ENCODE measurements at regions not wholly inside any gene's neighbourhood (a gene's known extent, or its start where the extent isn't known, plus 50 kb on each side); places are given as distances from the start of the nearest gene placed in this dataset.

DNA sequence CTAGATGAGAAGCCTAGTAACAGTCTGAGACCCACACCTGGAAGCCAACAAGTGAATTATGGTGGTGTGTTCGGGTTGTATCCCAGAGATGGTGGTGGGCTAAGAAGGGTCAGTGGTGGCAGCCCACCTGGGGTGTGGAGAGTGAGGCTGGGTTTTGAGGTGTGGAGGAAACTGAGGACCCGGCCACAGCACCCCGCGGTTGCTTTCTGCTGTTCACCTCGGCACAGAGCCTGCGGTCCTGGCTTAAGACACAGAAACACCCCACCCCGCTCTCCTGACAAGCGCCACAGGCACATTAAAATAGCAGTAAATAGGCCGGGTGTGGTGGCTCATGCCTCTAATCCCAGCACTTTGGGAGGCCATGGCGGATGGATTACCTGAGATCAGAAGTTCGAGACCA lies 395.1 kb downstream of the GLRX3 start:
- ChIA-PET POLR2A (no interaction called here), CTCF (no interaction called here)
- Histone ChIP-seq H3K4me3 (ENCODE audit: control insufficient read depth in 1 of 7, extremely low read depth in 1 of 7, insufficient read depth in 4 of 7, low read depth in 2 of 7, low read length in 6 of 7) (peak overlapping the region in 1 of 7 experiments; percentile 7), H3K36me3 (ENCODE audit: control insufficient read depth in 4 of 4, insufficient read depth in 4 of 4, low read length in 3 of 4) (no peaks in the 10 kb centered on the region), H3K4me1 (ENCODE audit: control extremely low read depth in 1 of 4, control insufficient read depth in 4 of 4, insufficient read depth in 4 of 4, low read length in 3 of 4) (no peaks in the 10 kb centered on the region), H3K9me3 (ENCODE audit: control extremely low read depth in 1 of 5, control insufficient read depth in 4 of 5, insufficient read depth in 2 of 5, low read depth in 1 of 5, low read length in 4 of 5) (peaks cover 0 to 2% (median 0%) of the 10 kb centered on the region in 5 experiments), H3K27ac (ENCODE audit: insufficient read depth in 1 of 2, low read depth in 1 of 2, low read length in 2 of 2, poor library complexity in 1 of 2, severe bottlenecking in 2 of 2) (no peak overlapping the region), H3K27me3 (replicated peaks in 2 of 5; ENCODE audit: control insufficient read depth in 4 of 5, insufficient read depth in 5 of 5, low read length in 4 of 5) (peaks cover 0 to 4% (median 0%) of the 10 kb centered on the region in 5 experiments)
- DNase-seq = no peak
- WGBS (ENCODE audit: insufficient coverage) = 88% methylated on average over 11 of the region's 11 CpGs

DNA sequence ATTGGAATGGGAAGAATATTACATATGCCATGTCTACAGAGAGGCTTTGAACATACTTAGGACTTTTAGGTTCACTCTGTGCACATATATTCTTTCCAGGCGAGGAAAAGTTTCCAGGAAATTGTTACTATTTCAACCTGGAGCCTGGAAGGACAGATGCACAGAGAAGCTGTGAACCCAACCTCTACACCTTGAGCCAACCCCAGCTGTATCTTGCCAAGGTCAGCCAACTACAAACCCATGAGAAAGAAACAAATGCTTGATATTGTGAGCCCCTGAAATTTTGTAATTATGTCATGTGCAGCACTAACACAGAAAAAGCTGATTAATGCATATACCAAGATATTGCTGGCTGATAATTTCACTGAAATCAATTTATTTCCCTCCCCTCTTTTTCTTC lies 404.9 kb downstream of the GLRX3 start:
- DNase-seq = no peak
- H3K4me1 ChIP-seq (ENCODE audit: control extremely low read depth in 1 of 4, control insufficient read depth in 4 of 4, insufficient read depth in 4 of 4, low read length in 3 of 4) = no peaks in the 10 kb centered on the region
- ChIA-PET POLR2A (no interaction called here), CTCF (no interaction called here)
- no peak overlapping the region for H3K4me3 ChIP-seq (ENCODE audit: control insufficient read depth in 1 of 7, extremely low read depth in 1 of 7, insufficient read depth in 4 of 7, low read depth in 2 of 7, low read length in 6 of 7)
- no peaks in the 10 kb centered on the region for H3K36me3 ChIP-seq (ENCODE audit: control insufficient read depth in 4 of 4, insufficient read depth in 4 of 4, low read length in 3 of 4)
- H3K9me3 ChIP-seq (ENCODE audit: control extremely low read depth in 1 of 5, control insufficient read depth in 4 of 5, insufficient read depth in 2 of 5, low read depth in 1 of 5, low read length in 4 of 5) = no peaks in the 10 kb centered on the region
- WGBS (ENCODE audit: insufficient coverage) = 88% methylated on average over 1 of the region's 1 CpG
- H3K27ac ChIP-seq (ENCODE audit: insufficient read depth in 1 of 2, low read depth in 1 of 2, low read length in 2 of 2, poor library complexity in 1 of 2, severe bottlenecking in 2 of 2) = no peak overlapping the region
- H3K27me3 ChIP-seq (replicated peaks in 2 of 5; ENCODE audit: control insufficient read depth in 4 of 5, insufficient read depth in 5 of 5, low read length in 4 of 5) = peaks cover 0 to 32% (median 10%) of the 10 kb centered on the region in 5 experiments

DNA sequence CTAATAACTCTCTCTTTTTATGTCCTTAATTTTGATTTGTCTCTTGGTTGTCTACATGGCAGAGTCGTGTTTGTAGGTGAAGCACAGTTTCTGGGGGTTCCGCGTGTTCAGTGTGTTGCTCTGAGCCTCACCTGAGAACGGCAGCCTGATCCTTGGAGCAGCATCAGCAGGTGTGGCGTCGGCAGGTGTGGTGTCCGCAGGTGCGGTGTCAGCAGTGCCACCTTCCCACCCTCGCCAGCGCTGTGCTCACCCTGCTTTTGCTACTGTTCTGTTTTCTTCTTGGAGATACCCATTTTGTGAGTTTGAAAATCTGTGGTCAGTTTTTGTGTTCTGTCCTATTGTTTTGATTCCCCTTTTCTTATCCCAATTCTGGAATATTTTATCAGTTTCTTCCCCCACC lies 406.6 kb downstream of the GLRX3 start:
- ChIA-PET POLR2A (no interaction called here), CTCF (no interaction called here)
- no peak for DNase-seq
- no peaks in the 10 kb centered on the region for H3K9me3 ChIP-seq (ENCODE audit: control extremely low read depth in 1 of 5, control insufficient read depth in 4 of 5, insufficient read depth in 2 of 5, low read depth in 1 of 5, low read length in 4 of 5)
- H3K4me1 ChIP-seq (ENCODE audit: control extremely low read depth in 1 of 4, control insufficient read depth in 4 of 4, insufficient read depth in 4 of 4, low read length in 3 of 4) = no peaks in the 10 kb centered on the region
- H3K4me3 ChIP-seq (ENCODE audit: control insufficient read depth in 1 of 7, extremely low read depth in 1 of 7, insufficient read depth in 4 of 7, low read depth in 2 of 7, low read length in 6 of 7) = no peak overlapping the region
- H3K27ac ChIP-seq (ENCODE audit: insufficient read depth in 1 of 2, low read depth in 1 of 2, low read length in 2 of 2, poor library complexity in 1 of 2, severe bottlenecking in 2 of 2) = no peak overlapping the region
- peaks cover 0 to 43% (median 10%) of the 10 kb centered on the region in 5 experiments for H3K27me3 ChIP-seq (replicated peaks in 2 of 5; ENCODE audit: control insufficient read depth in 4 of 5, insufficient read depth in 5 of 5, low read length in 4 of 5)
- 87% methylated on average over 10 of the region's 10 CpGs for WGBS (ENCODE audit: insufficient coverage)
- H3K36me3 ChIP-seq (ENCODE audit: control insufficient read depth in 4 of 4, insufficient read depth in 4 of 4, low read length in 3 of 4) = no peaks in the 10 kb centered on the region

DNA sequence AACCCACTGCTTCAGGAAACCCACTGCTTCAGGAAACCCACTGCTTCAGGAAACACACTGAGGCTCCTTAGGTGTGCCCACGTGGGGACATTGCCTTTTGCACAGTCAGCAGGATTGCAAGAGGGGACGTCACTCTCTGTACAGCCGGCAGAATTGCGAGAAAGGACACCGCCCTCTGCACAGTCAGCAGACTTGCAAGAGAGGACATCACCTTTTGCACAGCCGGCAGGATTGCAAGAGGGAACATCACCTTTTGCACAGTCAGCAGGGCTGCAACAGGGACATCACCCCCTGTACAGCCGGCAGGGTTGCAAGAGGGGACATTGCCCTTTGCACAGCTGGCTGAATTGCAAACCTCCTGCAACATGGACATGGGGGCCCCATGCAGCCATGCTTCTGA lies 407.6 kb downstream of the GLRX3 start:
- Histone ChIP-seq H3K36me3 (ENCODE audit: control insufficient read depth in 4 of 4, insufficient read depth in 4 of 4, low read length in 3 of 4) (no peaks in the 10 kb centered on the region), H3K27me3 (replicated peaks in 2 of 5; ENCODE audit: control insufficient read depth in 4 of 5, insufficient read depth in 5 of 5, low read length in 4 of 5) (peaks cover 0 to 44% (median 10%) of the 10 kb centered on the region in 5 experiments), H3K4me1 (ENCODE audit: control extremely low read depth in 1 of 4, control insufficient read depth in 4 of 4, insufficient read depth in 4 of 4, low read length in 3 of 4) (no peaks in the 10 kb centered on the region), H3K4me3 (ENCODE audit: control insufficient read depth in 1 of 7, extremely low read depth in 1 of 7, insufficient read depth in 4 of 7, low read depth in 2 of 7, low read length in 6 of 7) (no peak overlapping the region), H3K9me3 (ENCODE audit: control extremely low read depth in 1 of 5, control insufficient read depth in 4 of 5, insufficient read depth in 2 of 5, low read depth in 1 of 5, low read length in 4 of 5) (no peaks in the 10 kb centered on the region), H3K27ac (ENCODE audit: insufficient read depth in 1 of 2, low read depth in 1 of 2, low read length in 2 of 2, poor library complexity in 1 of 2, severe bottlenecking in 2 of 2) (no peak overlapping the region)
- WGBS (ENCODE audit: insufficient coverage) = 80% methylated on average over 7 of the region's 7 CpGs
- POLR2A ChIA-PET = no interaction called here
- no peak for DNase-seq
- CTCF ChIA-PET = no interaction called here

DNA sequence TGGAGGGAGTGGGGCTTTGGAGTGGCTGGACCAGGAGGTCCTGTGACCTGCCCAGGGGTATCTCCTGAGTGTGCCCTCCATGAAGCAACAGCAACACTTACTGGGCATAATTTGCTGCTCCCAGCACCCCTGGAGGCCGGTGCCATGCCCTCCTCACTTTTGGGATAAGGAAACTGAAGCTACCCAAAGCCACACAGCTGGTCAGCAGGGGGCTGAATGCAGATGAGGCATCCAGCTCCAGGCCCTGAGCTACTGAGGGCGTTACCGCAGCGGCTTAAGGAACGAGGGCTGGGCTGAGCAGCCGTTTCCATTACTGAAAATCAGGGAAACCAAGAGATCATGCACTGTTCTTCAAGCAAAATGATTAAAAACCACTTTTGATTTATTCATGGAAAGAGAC lies 408.9 kb downstream of the GLRX3 start:
- Histone ChIP-seq H3K4me3 (ENCODE audit: control insufficient read depth in 1 of 7, extremely low read depth in 1 of 7, insufficient read depth in 4 of 7, low read depth in 2 of 7, low read length in 6 of 7) (no peak overlapping the region), H3K4me1 (ENCODE audit: control extremely low read depth in 1 of 4, control insufficient read depth in 4 of 4, insufficient read depth in 4 of 4, low read length in 3 of 4) (no peaks in the 10 kb centered on the region), H3K27me3 (replicated peaks in 2 of 5; ENCODE audit: control insufficient read depth in 4 of 5, insufficient read depth in 5 of 5, low read length in 4 of 5) (peaks cover 2 to 44% (median 10%) of the 10 kb centered on the region in 5 experiments), H3K9me3 (ENCODE audit: control extremely low read depth in 1 of 5, control insufficient read depth in 4 of 5, insufficient read depth in 2 of 5, low read depth in 1 of 5, low read length in 4 of 5) (no peaks in the 10 kb centered on the region), H3K36me3 (ENCODE audit: control insufficient read depth in 4 of 4, insufficient read depth in 4 of 4, low read length in 3 of 4) (no peaks in the 10 kb centered on the region), H3K27ac (ENCODE audit: insufficient read depth in 1 of 2, low read depth in 1 of 2, low read length in 2 of 2, poor library complexity in 1 of 2, severe bottlenecking in 2 of 2) (no peak overlapping the region)
- DNase-seq = no peak
- WGBS (ENCODE audit: insufficient coverage) = 45% methylated on average over 6 of the region's 6 CpGs
- POLR2A ChIA-PET = no interaction called here
- CTCF ChIA-PET = no interaction called here

DNA sequence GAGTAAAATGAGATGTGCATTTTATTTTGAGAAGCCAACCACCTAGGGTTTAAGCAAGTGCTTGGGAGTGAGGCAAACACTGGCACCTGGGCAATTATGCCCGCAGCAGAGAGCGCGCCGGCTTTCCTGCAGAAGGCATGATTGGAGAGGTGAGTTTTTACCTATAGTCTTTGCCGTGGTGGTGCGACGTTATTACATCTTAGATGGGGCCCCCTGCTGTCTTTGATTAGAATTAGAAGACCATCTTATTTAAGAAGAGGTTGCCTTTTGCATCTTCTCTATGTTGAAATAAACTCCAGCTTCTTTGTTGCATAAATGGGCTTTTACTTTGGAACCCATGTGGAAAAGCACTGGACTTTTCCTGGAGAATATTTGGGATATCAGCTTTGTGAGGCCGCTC lies 409.5 kb downstream of the GLRX3 start:
- no peaks in the 10 kb centered on the region for H3K9me3 ChIP-seq (ENCODE audit: control extremely low read depth in 1 of 5, control insufficient read depth in 4 of 5, insufficient read depth in 2 of 5, low read depth in 1 of 5, low read length in 4 of 5)
- H3K4me1 ChIP-seq (ENCODE audit: control extremely low read depth in 1 of 4, control insufficient read depth in 4 of 4, insufficient read depth in 4 of 4, low read length in 3 of 4) = no peaks in the 10 kb centered on the region
- POLR2A ChIA-PET = no interaction called here
- peaks cover 2 to 44% (median 10%) of the 10 kb centered on the region in 5 experiments for H3K27me3 ChIP-seq (replicated peaks in 2 of 5; ENCODE audit: control insufficient read depth in 4 of 5, insufficient read depth in 5 of 5, low read length in 4 of 5)
- WGBS (ENCODE audit: insufficient coverage) = 64% methylated on average over 7 of the region's 8 CpGs
- CTCF ChIA-PET = no interaction called here
- DNase-seq = peak; percentile 3 to 27 (median 13)
- peak overlapping the region in 1 of 7 experiments; percentile 15 for H3K4me3 ChIP-seq (ENCODE audit: control insufficient read depth in 1 of 7, extremely low read depth in 1 of 7, insufficient read depth in 4 of 7, low read depth in 2 of 7, low read length in 6 of 7)
- no peaks in the 10 kb centered on the region for H3K36me3 ChIP-seq (ENCODE audit: control insufficient read depth in 4 of 4, insufficient read depth in 4 of 4, low read length in 3 of 4)
- no peak overlapping the region for H3K27ac ChIP-seq (ENCODE audit: insufficient read depth in 1 of 2, low read depth in 1 of 2, low read length in 2 of 2, poor library complexity in 1 of 2, severe bottlenecking in 2 of 2)

DNA sequence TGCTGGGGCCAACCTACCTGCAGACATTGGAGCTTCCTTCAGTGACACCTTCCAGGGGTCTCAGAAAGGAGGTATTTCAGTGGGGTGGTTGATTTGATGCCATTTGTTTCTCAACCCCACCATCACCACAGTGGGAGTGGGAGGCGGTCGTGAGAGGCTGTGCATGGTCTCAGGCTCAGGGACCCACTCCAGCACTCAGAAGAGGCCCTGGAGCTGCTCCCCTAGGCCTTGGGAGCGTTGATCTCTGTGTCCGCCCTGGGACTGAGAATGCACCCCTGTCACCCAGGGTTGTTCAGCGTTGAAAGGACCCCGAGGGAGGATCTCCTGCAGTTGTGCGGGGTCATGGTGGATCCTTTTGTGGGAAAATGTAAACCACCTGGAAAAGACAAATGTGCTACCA lies 410.6 kb downstream of the GLRX3 start:
- H3K27ac ChIP-seq (ENCODE audit: insufficient read depth in 1 of 2, low read depth in 1 of 2, low read length in 2 of 2, poor library complexity in 1 of 2, severe bottlenecking in 2 of 2) = no peak overlapping the region
- no peak for DNase-seq
- H3K9me3 ChIP-seq (ENCODE audit: control extremely low read depth in 1 of 5, control insufficient read depth in 4 of 5, insufficient read depth in 2 of 5, low read depth in 1 of 5, low read length in 4 of 5) = no peaks in the 10 kb centered on the region
- ChIA-PET POLR2A (no interaction called here), CTCF (no interaction called here)
- H3K4me3 ChIP-seq (ENCODE audit: control insufficient read depth in 1 of 7, extremely low read depth in 1 of 7, insufficient read depth in 4 of 7, low read depth in 2 of 7, low read length in 6 of 7) = no peak overlapping the region
- peaks cover 2 to 51% (median 10%) of the 10 kb centered on the region in 5 experiments for H3K27me3 ChIP-seq (replicated peaks in 2 of 5; ENCODE audit: control insufficient read depth in 4 of 5, insufficient read depth in 5 of 5, low read length in 4 of 5)
- no peaks in the 10 kb centered on the region for H3K36me3 ChIP-seq (ENCODE audit: control insufficient read depth in 4 of 4, insufficient read depth in 4 of 4, low read length in 3 of 4)
- H3K4me1 ChIP-seq (ENCODE audit: control extremely low read depth in 1 of 4, control insufficient read depth in 4 of 4, insufficient read depth in 4 of 4, low read length in 3 of 4) = no peaks in the 10 kb centered on the region
- WGBS (ENCODE audit: insufficient coverage) = 79% methylated on average over 7 of the region's 7 CpGs
